Stimulated activated CD8-positive, alpha-beta memory T cell treated with anti-CD3 and anti-CD28 coated beads, Interleukin-12 subunit alpha, Interleukin-12 subunit beta, amount 100 ng/mL, for 24 hours (primary cell): ENCODE measurements at regions not wholly inside any gene's neighbourhood (a gene's known extent, or its start where the extent isn't known, plus 50 kb on each side); places are given as distances from the start of the nearest gene placed in this dataset.
"Not testable (repeated sequence)": the region's sequence is repeated elsewhere in the genome, so short reads cannot be mapped to it uniquely, and the experiment has no call there.

Source experiments
- DNase-seq: peaks from one replicate; pipeline ENCODE4 v3.0.0-alpha.2; 2020; ENCODE audit errors: extremely low read depth

DNA sequence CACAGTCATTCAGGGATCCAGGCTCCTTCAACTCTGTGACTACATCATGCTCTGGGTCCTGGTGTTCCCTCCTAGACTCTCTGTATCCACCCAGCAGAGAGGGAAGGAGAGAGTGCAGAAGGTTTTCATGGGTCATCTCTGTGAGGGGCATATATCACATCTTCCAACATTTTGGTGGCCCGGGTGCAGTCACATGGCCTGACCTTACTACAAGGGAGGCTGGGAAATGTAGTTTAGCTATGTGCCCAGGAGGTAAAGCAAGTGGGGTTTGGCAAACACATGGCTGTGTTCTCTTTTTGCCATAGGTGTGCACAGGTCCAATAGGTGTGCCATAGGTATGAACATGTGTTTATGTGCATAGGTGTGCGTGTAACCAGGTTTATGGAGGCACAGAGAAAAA is 222.2 kb upstream of the EEF2KMT start:
- no peak for DNase-seq

DNA sequence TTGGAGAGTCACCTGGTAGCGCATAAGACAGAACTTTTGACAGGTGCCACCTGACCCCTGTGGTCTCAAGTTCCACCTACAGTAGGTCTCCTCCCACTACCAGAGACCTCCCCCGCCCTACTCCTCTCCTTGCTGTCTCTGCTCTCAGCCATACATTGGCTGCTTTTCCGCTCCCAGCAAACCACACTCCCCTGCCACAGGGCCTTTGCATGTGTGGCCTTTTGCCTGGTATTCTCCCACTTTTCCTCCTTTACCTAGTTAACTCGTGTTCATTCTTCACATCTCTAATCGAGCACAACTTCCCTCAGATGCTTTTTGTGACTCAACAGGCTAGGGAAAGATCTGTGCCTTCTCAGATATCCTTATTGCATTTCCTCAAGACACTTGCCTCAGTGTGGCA is 218.3 kb upstream of the EEF2KMT start:
- DNase-seq = no peak

DNA sequence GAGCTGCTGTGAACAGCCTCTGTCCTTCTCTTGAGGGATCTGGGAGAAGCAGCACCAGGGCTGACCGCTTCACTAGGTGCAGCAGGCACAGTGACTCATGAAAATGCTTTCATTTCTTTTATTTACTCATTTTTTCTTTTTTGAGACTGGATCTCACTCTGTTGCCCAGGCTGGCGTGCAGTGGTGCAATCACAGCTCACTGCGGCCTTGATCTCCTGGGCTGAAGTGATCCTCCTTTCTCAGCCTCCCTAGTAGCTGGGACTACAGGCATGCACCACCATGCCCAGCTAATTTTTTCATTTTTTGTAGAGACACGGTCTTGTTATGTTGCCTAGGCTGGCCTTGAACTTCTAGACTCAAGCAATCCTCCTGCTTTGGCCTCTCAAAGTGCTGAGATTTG is 216.8 kb upstream of the EEF2KMT start:
- DNase-seq = no peak

DNA sequence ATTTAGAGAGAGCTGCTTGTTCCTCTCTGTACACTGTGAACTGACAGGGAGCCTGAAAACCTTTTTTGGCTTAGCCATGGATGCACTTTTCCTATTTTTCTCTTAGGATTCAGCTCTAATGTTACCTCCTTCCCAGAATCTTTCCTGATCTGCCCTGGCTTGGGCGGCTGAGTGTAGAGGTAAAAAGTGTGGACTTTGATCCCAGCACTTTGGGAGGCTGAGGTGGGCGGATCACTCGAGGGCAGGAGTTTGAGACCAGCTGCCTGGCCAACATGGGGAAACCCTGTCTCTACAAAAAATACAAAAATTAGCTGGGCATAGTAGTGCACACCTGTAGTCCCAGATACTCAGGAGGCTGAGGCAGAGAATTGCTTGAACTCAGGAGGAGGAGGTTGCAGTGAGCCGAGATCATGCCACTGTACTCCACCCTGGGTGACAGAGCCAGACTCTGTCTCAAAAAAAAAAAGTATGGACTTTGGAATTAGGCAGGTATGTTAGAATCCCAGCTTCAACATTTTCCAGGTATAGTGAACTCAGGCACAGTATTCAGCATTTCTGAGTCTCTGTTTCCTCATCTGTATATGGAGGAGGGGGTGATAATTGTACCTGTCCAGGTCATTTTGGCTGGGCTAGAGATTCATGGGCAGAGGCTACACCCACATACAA is 212.5 kb upstream of the EEF2KMT start:
- DNase-seq = no peak

DNA sequence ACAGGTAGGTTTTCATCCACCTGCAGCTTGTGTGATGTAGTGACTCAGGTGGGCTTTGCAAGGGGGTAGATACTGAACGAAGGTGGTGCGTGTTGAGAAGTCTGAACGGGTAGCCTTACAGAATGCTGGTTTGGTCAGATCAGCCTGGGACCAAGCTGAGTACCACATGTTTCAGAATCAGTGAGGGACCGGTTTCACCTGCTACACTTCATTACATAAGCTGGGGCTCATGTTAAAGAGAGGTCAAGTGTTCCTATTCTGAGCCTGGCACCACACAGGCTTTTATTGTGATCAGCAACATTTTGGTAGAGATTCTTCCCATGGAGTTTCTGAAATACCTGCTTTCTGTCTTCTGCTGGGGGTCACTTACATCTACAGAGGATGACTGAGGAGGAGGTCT is 207.4 kb upstream of the EEF2KMT start:
- no peak for DNase-seq

DNA sequence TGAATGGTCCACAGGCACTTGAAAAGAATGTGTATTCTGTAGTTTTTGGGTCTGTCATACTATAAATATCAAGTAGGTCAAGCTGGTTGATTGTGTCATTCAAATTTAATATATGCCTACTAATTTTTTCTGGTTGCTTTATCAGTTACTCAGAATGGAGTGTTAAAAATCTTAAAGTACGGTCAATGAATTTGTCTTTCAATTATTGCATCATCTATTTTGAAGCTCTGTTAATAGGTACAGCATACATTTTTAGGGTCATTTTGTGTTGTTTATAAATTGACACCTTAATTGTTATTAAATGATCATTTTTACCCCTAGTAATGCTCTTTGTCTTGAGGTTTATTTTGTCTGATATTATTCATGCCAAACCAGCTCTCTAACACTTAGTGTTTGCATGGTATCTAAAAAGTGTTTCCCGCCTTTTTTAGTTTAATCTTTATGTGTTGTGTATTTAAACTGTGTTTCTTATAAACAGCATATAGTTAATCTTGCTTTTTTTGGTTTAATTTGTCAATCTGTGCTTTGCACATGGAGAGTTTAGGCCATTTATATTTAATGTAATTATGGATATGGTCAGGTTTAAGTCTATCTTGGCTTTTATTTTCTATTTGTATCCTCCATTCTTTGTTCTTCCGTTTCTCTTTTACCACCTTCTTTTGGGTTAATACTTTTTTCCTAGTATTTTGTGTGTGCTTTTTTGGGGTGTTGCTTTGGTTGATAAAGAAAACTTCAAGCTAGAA is 204.9 kb upstream of the EEF2KMT start:
- DNase-seq = no peak

DNA sequence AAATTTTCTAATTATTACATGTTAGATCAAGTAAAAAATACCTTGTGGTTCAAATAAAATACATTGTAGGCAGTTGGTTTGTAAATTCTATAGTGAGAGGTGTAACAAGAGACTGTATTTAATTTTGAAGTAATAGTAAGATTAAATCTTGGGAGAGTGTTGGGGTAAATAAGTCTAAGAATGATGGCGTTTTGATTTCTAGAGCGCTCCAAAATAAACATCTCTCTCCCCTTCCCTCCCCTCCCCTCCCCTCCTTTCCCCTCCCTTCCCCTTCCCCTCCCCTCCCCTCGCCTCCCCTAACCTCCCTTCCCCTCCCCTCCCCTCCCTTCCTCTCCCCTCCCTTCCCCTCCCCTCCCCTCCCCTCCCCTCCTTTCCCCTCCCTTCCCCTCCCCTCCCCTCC is 200.6 kb upstream of the EEF2KMT start:
- DNase-seq = no peak

DNA sequence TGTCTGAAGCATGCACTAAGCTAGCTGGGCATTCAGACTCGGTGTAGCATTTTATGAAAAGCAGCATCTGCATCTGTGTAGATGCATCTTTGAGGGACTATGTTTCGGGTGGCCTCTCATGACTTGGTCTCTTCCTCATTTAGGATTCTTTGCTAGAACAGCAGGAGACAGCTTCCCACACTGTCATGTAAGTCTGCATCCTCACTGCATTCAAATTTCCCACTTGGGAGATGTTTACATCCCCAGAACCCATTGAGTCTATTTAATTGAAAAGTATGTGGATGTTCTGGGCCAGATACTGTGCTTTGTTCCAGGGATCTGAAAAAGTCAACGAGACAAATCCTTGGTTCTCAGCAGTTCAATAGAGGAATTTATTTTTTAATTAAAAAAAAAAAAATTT is 198.6 kb upstream of the EEF2KMT start:
- no peak for DNase-seq

DNA sequence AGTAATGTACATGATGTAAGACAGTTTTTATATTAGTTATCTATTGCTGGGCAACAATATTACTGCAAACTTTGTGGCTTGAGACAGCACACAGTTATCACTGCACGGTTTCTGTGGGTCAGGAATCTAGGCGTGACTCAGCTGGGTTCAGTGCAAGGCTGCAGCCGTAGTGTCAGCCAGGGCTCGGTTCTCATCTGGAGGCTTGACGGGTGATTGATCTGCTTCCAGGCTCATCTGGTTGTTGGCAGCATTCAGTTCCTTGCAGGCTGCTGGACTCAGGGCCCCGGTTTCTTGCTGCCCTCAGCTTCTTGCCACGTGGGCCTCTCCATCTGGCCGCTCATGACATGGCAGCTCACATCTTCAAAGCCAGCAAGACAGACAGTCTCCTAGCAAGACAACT is 197.7 kb upstream of the EEF2KMT start:
- DNase-seq = not testable (repeated sequence)

DNA sequence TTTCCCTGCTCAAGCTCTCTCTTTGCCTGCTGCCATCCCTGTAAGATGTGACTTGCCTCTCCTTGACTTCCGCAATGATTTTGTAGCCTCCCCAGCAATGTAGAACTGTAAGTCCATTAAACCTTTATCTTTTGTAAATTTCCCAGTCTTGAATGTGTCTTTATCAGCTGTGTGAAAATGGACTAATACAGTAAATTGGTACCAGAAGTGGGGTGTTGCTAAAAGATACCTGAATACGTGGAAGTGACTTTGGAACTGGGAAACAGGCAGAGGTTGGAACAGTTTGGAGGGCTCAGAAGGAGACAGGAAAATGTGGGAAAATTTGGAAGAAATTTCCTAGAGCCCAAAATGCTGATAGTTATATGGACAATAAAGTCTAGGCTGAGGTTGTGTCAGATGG is 184.6 kb upstream of the EEF2KMT start:
- DNase-seq = not testable (repeated sequence)

DNA sequence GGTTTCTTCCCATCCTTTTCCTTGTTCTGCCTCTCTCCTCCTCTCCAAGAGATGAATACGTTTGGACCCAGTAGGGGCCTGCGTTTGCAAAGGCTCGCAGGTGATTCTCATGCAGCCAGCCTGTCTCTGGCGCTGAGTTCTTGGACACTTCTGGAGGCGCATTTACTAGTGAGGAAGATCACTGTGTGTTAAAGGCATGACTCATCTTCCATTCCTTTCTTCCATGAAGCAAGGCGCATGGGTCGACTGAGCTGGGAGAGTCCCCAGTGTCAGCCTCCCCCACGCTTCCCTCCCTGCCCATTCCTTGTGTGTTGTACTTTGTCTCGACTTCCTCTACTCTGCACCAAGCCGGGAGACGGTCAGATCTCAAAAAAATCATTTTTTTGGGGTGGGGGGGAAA is 159.9 kb upstream of the EEF2KMT start:
- no peak for DNase-seq

DNA sequence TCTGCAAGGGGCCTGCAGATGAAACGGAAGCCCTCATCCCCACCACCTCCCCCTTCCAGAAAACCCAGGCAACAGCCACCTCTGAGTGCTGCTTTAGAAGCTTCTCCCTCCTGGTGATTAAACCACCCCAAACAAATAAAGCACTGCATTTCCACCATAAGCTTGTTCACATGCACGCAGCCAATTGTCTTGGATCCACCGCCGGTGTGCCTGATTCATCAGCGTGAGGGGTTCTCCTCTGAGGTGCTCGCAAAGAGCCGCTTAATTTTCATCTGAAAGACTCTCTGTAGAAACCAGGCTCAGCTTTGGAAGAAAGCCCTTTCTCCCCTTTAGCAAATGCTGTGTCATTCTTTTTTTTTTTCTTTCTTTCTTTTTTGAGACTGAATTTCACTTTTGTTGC is 155.2 kb upstream of the EEF2KMT start:
- no peak for DNase-seq

DNA sequence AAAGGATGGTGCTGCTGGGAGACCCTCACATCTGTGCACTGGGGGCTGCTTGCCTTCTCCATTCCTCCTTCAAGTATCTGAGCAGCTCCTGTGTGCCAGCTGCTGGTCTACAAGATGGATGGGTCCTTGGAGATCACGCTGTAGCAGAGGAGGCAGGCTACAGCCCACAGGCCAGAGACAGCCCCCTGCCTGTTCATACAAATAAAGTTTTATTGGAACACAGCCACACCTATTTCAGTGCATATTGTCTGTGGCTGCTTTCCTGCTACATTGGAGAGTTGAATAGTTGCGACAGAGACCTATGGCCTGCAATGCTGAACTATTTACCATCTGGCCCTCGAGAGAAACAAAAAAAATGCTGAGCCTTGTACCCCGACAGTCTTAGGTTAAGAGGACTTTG is 149.8 kb upstream of the EEF2KMT start:
- DNase-seq = not testable (repeated sequence)

DNA sequence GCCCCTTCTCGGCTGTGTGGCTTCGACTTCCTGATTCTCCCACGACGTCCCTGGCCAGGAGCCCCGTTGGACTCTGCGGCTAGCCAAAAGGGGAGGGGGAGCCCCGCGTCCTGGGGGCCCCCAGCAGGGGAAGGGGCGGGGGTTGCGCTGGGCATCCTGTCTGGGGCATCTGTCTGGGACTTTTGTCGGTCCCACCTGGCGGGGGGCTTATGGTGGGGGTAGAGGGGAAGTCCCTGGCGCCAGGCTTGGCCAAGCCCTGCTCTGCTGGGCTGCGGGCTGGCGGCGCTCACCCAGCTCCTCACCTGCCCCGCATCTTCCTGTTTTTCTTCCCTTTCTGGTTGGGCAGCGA is 142.7 kb upstream of the EEF2KMT start:
- not testable (repeated sequence) for DNase-seq

DNA sequence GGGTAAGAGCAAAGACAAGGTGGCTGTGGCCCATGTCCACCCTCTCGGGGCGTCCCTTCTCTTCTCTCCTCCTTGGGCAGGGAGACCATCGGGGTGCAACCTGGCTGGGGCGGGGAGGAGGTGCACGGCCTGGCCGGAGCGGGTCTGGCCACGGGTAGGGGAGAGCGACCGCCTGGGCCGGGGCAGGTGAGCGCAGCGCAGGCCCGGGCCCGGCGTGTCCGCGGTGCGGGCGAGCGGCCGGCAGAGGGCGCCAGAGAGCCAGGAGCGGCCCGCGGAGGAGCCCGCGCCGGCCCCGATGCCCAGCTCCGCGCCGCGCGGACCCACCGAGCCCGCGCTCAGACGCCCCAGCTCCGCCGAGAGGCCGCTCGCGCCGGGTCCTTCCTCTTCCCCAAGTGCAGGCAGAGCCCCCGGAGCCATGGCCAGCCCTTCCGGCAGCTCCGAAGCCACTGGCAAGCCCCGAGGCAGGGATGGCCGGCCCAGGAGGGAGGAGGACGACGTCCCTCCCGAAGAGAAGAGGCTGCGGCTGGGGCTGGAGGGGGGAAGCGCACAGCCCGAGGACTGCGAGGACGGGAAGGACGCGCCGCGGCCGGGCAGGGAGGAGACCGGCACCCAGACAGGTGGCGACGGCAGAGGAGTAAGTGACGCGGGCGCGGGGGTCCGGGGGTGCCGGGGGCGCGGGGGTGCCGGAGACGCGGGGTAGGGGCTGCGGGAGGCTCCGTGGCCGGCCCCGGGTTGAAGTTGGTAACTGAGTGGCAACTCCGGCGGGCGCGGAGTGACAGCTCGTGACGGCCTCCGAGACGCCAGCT is 142.1 kb upstream of the EEF2KMT start:
- peak; percentile 5 for DNase-seq

DNA sequence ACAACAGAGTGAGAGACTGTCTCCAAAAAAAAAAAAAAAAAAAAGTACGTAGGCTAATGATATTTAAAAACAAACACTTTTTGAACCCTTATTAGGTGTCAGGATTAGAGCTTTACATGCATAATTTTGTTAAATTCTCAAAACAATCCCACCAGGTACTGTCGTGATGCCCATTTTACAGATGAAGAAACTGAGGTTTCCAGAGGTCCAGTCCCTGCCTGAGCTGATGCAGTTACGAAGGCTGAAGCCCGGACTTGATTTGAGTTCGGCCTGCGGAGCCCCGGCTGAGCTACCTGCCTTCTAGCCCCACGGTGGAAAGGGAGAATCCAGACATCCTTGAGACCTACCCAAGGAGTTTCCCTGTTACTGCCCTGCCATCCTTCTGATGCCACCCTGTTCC is 137.5 kb upstream of the EEF2KMT start:
- DNase-seq = no peak

DNA sequence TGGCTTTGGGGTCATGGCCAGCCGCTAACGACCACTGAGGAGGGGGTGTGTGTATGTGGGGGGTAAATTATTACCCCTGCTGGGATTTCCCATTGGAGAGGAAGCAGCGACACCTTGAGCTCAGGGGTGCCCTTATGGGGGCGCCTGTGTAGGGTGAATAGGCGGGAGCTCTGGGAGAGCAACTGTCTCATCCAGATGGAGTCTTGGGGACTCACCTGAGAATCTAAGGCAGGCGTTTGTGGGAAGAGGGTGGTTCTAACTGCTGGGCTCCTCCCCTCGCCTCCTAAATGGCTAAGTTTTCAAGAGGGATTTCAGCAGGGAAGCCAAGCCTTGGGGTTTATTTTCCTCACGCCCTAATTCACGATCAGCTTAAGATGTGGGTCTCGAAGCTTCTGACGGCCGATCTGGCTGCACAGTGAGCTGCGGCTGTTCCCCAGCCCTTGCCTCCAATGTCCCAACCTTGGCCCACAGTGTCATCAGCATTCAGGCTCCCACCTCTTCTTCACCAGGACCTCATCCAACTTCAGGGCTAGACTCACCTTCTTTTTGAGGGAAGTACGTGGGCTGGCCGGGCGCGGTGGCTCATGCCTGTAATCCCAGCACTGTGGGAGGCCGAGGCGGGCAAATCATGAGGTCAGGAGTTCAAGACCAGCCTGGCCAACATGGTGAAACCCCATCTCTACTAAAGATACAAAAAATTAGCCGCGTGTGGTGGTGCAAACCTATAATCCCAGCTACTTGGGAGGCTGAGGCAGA is 136.9 kb upstream of the EEF2KMT start:
- no peak for DNase-seq

DNA sequence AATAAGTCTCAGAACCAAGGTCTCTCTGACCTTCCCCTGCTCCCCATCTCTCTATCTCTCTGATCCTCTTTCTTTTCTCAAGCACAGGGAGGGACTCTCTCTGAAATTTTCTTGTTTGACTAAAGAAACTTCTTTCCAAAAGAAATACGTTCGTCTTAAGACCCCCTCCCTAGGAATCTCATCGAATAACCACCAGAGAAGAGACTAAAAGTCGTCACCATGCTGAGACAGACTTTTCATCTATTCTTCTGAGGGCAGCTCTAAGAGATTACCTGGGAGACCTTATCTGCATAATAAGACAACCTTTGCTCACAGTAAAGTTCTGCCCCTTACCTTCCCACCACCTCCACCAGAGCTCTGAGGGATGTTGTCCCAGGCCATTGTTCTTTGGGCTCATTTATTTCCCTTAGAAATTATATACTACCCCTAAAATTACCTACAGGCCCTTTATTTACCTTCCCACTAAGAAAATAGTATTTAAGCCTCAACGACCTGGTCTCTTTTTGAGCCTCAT is 133.7 kb upstream of the EEF2KMT start:
- DNase-seq = no peak

DNA sequence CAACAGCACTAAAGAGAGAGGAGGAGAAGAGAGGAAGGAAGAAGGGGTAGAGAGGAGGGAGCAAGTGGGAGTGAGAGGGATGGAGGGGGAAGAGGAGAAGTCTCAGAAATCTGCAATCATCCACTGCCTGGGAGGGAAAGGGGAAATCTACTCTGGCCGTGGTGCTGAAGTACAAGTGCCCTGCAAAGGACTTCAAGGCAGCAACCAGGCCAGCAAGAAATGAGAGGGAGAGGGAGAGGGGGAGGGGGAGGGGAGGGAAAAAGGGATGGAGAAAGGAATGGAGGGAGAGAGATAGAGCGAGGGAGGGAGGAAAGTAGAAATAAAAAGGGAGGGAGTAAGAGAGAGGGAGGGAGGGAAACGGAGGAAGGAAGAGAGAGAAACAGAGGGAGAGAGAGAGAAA is 130.8 kb upstream of the EEF2KMT start:
- no peak for DNase-seq

DNA sequence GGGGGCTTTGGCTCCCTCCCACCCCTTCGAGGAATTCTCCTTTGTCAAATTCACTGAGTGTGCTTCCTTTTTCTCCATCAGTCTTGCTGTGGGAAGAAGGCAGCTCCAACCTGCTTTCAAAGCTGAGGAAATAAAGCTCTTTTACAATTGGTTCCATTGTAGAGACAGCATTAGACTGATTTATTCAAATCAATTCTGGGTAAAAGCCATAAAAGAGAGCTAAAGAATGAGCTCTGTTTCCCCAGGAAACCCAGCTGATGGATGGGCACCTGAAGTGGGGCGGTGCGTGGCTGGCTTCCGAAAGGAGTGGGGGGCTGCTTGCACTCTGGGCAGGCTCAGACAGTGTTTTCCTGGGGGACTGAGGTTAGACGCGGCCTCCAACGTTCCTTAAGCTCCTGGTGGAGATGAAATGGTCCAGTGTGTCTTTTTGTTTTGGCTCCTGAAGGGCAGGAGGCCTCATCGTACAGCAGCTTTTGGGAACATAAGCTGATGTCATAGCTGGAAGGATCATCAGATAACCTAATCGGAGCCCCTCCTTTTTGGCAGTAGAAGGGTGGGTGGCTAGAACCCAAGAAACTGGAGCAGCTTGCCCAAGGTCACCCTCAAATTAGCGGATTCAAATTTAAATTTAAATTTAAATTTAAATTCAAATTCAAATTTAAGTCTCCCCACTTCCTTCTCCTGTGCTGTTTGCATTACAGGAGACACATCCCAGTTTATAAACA is 128.5 kb upstream of the EEF2KMT start:
- no peak for DNase-seq

DNA sequence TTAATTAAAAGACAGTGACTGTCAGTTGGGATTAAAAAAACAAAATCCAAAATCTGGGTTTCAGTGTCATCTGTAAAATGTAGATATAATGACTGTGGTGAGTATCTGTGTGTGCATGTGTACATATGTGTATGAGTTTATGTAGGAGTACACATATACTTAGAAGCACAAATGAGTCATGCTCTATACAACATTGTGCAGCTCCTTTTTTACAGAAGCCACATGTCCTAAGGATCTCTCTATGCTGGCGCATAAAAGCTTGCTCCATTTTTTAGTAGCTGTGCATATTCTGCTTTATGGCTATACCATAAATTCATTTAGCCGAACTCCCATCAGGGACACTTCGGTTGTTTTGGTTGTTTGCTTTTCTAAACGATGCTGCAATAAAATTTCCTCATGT is 125.2 kb upstream of the EEF2KMT start:
- no peak for DNase-seq
